Vagina (tissue), 2 donors: ENCODE measurements at regions not wholly inside any gene's neighbourhood (a gene's known extent, or its start where the extent isn't known, plus 50 kb on each side); places are given as distances from the start of the nearest gene placed in this dataset.

Source experiments
- POLR2AphosphoS5 ChIP-seq, 2 donors: sonication (generic); formaldehyde crosslinking; IDR thresholded peaks; one replicate each; pipeline ENCODE4 v1.9.0; 2017; ENCODE audit warnings: antibody characterized with exemption in 2 of 2, mild to moderate bottlenecking in 2 of 2, low read depth in 1 of 2; ENCODE audit not compliant: insufficient read depth in 1 of 2
- TF ChIP-seq, protein P1 (sequence below), 3 experiments: fragments of 450-650 bp in 2 of 3; fragments of 200-600 bp in 1 of 3; sonication (generic) in 1 of 3; IDR thresholded peaks; one replicate each; pipeline ENCODE4 v1.5.1; 2017 to 2019; ENCODE audit warnings: antibody characterized with exemption in 3 of 3, mild to moderate bottlenecking in 2 of 3, moderate library complexity in 2 of 3

DNA sequence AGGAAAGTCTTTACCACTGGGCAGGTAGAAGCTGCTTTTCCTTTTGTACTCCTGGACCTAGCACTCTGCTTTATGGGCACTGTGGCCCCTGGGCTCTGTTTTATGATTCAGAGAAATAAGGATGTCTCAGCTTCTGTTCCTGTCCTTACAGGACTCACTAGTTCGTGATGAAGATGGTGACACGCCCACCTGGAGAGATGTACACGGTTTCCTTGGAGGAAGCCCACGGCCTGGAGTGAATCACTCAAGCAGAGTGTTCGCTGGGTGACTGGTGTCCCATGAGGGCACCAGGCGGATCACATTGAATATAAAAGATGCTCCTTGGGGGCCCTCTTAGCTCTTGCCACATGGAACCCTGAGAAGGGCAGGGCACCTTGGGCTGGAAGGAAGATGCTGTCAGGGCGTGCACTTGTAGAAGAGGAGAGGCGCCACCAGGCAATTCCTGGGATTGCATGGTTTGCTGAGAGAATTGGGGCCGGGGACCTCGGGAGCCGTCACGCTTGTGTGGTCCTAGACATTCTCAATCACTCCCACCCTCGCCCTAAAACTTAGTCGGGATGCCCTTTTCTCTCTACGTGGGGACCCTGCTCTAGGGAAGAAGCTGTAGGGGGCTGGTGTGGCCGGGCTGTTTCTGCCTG is 202.6 kb downstream of the TSHZ3 start:
- TF ChIP-seq, protein P1, sequence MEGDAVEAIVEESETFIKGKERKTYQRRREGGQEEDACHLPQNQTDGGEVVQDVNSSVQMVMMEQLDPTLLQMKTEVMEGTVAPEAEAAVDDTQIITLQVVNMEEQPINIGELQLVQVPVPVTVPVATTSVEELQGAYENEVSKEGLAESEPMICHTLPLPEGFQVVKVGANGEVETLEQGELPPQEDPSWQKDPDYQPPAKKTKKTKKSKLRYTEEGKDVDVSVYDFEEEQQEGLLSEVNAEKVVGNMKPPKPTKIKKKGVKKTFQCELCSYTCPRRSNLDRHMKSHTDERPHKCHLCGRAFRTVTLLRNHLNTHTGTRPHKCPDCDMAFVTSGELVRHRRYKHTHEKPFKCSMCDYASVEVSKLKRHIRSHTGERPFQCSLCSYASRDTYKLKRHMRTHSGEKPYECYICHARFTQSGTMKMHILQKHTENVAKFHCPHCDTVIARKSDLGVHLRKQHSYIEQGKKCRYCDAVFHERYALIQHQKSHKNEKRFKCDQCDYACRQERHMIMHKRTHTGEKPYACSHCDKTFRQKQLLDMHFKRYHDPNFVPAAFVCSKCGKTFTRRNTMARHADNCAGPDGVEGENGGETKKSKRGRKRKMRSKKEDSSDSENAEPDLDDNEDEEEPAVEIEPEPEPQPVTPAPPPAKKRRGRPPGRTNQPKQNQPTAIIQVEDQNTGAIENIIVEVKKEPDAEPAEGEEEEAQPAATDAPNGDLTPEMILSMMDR (IDR thresholded peaks at IDR 0.05): no peak
- TF ChIP-seq POLR2AphosphoS5 (IDR thresholded peaks at IDR 0.05; ENCODE audit: insufficient read depth in 1 of 2, low read depth in 1 of 2): no peak
